ENCODE measurements at regions not wholly inside any gene's neighbourhood (a gene's known extent, or its start where the extent isn't known, plus 50 kb on each side); places are given as distances from the start of the nearest gene placed in this dataset.

- Mint-ChIP-seq H3K4me1 (peaks cover 5% of the 10 kb centered on the region), H3K36me3 (no peaks in the 10 kb centered on the region), H3K9me3 (no peaks in the 10 kb centered on the region), H3K27ac (no peak overlapping the region), H3K4me3 (no peak overlapping the region)
- no peak for ATAC-seq
- DNase-seq (ENCODE audit: low spot score in 2 of 2): no peak
Measured at GRCh38 chr4:81634766-81635549, 163.3 kb upstream of the RASGEF1B start.

- DNase-seq (ENCODE audit: low spot score in 2 of 2) (no peak), ATAC-seq (no peak)
- Mint-ChIP-seq H3K9me3 (no peaks in the 10 kb centered on the region), H3K27ac (no peak overlapping the region), H3K36me3 (no peaks in the 10 kb centered on the region), H3K4me3 (no peak overlapping the region), H3K4me1 (peaks cover 5% of the 10 kb centered on the region)
Measured at GRCh38 chr4:81634165-81634564, 162.5 kb upstream of the RASGEF1B start.

GRCh38 chr4:81632581-81633299 is 161.0 kb upstream of the RASGEF1B start:
- Mint-ChIP-seq H3K36me3 (no peaks in the 10 kb centered on the region), H3K27ac (no peak overlapping the region), H3K4me1 (peaks cover 5% of the 10 kb centered on the region), H3K4me3 (no peak overlapping the region), H3K9me3 (no peaks in the 10 kb centered on the region)
- ATAC-seq (no peak), DNase-seq (ENCODE audit: low spot score in 2 of 2) (no peak)

GRCh38 chr4:81631958-81632441 is 160.3 kb upstream of the RASGEF1B start:
- H3K36me3 Mint-ChIP-seq: no peaks in the 10 kb centered on the region
- ATAC-seq: peak; percentile 67
- H3K27ac Mint-ChIP-seq: no peak overlapping the region
- H3K4me1 Mint-ChIP-seq: peaks cover 5% of the 10 kb centered on the region
- H3K4me3 Mint-ChIP-seq: no peak overlapping the region
- no peak for DNase-seq (ENCODE audit: low spot score in 2 of 2)
- H3K9me3 Mint-ChIP-seq: no peaks in the 10 kb centered on the region

- no peak overlapping the region for H3K27ac Mint-ChIP-seq
Measured at GRCh38 chr4:81629366-81629765, 157.7 kb upstream of the RASGEF1B start.

GRCh38 chr4:81628489-81628888 is 156.8 kb upstream of the RASGEF1B start:
- DNase-seq (ENCODE audit: low spot score in 2 of 2) (no peak), ATAC-seq (peak; percentile 51)
- H3K4me1 Mint-ChIP-seq: peaks cover 5% of the 10 kb centered on the region
- no peaks in the 10 kb centered on the region for H3K36me3 Mint-ChIP-seq
- no peaks in the 10 kb centered on the region for H3K9me3 Mint-ChIP-seq
- H3K27ac Mint-ChIP-seq: no peak overlapping the region
- H3K4me3 Mint-ChIP-seq: no peak overlapping the region

More at GRCh38 chr4:81629366-81629765, 157.7 kb upstream of the RASGEF1B start:
- Mint-ChIP-seq H3K4me1 (peaks cover 5% of the 10 kb centered on the region), H3K9me3 (no peaks in the 10 kb centered on the region), H3K4me3 (no peak overlapping the region), H3K36me3 (no peaks in the 10 kb centered on the region)
- DNase-seq (ENCODE audit: low spot score in 2 of 2) (no peak), ATAC-seq (no peak)

- no peaks in the 10 kb centered on the region for H3K36me3 Mint-ChIP-seq
- H3K9me3 Mint-ChIP-seq: no peaks in the 10 kb centered on the region
Measured at GRCh38 chr4:81627590-81627989, 155.9 kb upstream of the RASGEF1B start.

GRCh38 chr4:81626851-81627250 is 155.1 kb upstream of the RASGEF1B start:
- Mint-ChIP-seq H3K4me1 (peaks cover 4% of the 10 kb centered on the region), H3K36me3 (no peaks in the 10 kb centered on the region), H3K9me3 (no peaks in the 10 kb centered on the region), H3K27ac (no peak overlapping the region), H3K4me3 (no peak overlapping the region)
- ATAC-seq (no peak), DNase-seq (ENCODE audit: low spot score in 2 of 2) (no peak)

More at GRCh38 chr4:81627590-81627989, 155.9 kb upstream of the RASGEF1B start:
- no peak for ATAC-seq
- no peak overlapping the region for H3K4me3 Mint-ChIP-seq
- H3K27ac Mint-ChIP-seq: no peak overlapping the region
- no peak for DNase-seq (ENCODE audit: low spot score in 2 of 2)
- peaks cover 5% of the 10 kb centered on the region for H3K4me1 Mint-ChIP-seq

- ATAC-seq: no peak
- Mint-ChIP-seq H3K36me3 (no peaks in the 10 kb centered on the region), H3K27ac (no peak overlapping the region), H3K4me3 (no peak overlapping the region), H3K9me3 (no peaks in the 10 kb centered on the region), H3K4me1 (no peaks in the 10 kb centered on the region)
- DNase-seq (ENCODE audit: low spot score in 2 of 2): no peak
Measured at GRCh38 chr4:81625422-81626417, 154.0 kb upstream of the RASGEF1B start.

GRCh38 chr4:81623434-81623833 is 151.7 kb upstream of the RASGEF1B start:
- no peak overlapping the region for H3K27ac Mint-ChIP-seq
- ATAC-seq: no peak
- DNase-seq (ENCODE audit: low spot score in 2 of 2): no peak
- no peaks in the 10 kb centered on the region for H3K9me3 Mint-ChIP-seq
- no peaks in the 10 kb centered on the region for H3K36me3 Mint-ChIP-seq
- no peak overlapping the region for H3K4me3 Mint-ChIP-seq
- H3K4me1 Mint-ChIP-seq: no peaks in the 10 kb centered on the region

GRCh38 chr4:81622474-81623184 is 150.9 kb upstream of the RASGEF1B start:
- no peak overlapping the region for H3K27ac Mint-ChIP-seq
- DNase-seq (ENCODE audit: low spot score in 2 of 2) (no peak), ATAC-seq (no peak)
- H3K36me3 Mint-ChIP-seq: no peaks in the 10 kb centered on the region
- no peaks in the 10 kb centered on the region for H3K9me3 Mint-ChIP-seq
- no peak overlapping the region for H3K4me3 Mint-ChIP-seq
- no peaks in the 10 kb centered on the region for H3K4me1 Mint-ChIP-seq

GRCh38 chr4:81622028-81622427 is 150.3 kb upstream of the RASGEF1B start:
- no peak for ATAC-seq
- DNase-seq (ENCODE audit: low spot score in 2 of 2): no peak
- H3K4me3 Mint-ChIP-seq: no peak overlapping the region
- no peaks in the 10 kb centered on the region for H3K9me3 Mint-ChIP-seq
- no peaks in the 10 kb centered on the region for H3K36me3 Mint-ChIP-seq
- H3K4me1 Mint-ChIP-seq: no peaks in the 10 kb centered on the region
- H3K27ac Mint-ChIP-seq: no peak overlapping the region

- no peak overlapping the region for H3K27ac Mint-ChIP-seq
- H3K4me3 Mint-ChIP-seq: no peak overlapping the region
- no peaks in the 10 kb centered on the region for H3K9me3 Mint-ChIP-seq
- no peaks in the 10 kb centered on the region for H3K36me3 Mint-ChIP-seq
- DNase-seq (ENCODE audit: low spot score in 2 of 2) (no peak), ATAC-seq (no peak)
- no peaks in the 10 kb centered on the region for H3K4me1 Mint-ChIP-seq
Measured at GRCh38 chr4:81621490-81621889, 149.8 kb upstream of the RASGEF1B start.

- H3K36me3 Mint-ChIP-seq: no peaks in the 10 kb centered on the region
- DNase-seq (ENCODE audit: low spot score in 2 of 2): no peak
- H3K4me1 Mint-ChIP-seq: no peaks in the 10 kb centered on the region
- ATAC-seq: no peak
- H3K9me3 Mint-ChIP-seq: no peaks in the 10 kb centered on the region
- H3K27ac Mint-ChIP-seq: no peak overlapping the region
- H3K4me3 Mint-ChIP-seq: no peak overlapping the region
Measured at GRCh38 chr4:81620442-81620841, 148.7 kb upstream of the RASGEF1B start.
